Activated naive CD8-positive, alpha-beta T cell treated with anti-CD3 and anti-CD28 coated beads, Interleukin-2, amount 10 ng/mL, durations not matched to agents 7 days and 5 days (primary cell): ENCODE measurements at regions not wholly inside any gene's neighbourhood (a gene's known extent, or its start where the extent isn't known, plus 50 kb on each side); places are given as distances from the start of the nearest gene placed in this dataset.

Source experiments
- ATAC-seq: fragments of 150-1000 bp; cut with Tn5 transposase; one replicate; pipeline ENCODE4 v1.10.0; 2021; ENCODE audit warnings: low read depth, moderate library complexity
- POLR2A ChIA-PET: fragments of 350-600 bp; sonication (Branson Sonifier 250); formaldehyde crosslinking; loops from one replicate; lab custom pipeline; 2021; ENCODE audit warnings: antibody characterized with exemption; lab: Charles Lee
- DNase-seq: peaks from one replicate; pipeline ENCODE4 v3.0.0; 2021
- H3K27ac Mint-ChIP-seq: one replicate; pipeline ENCODE4 v1.8.0; 2022; ENCODE audit warnings: mild to moderate bottlenecking, mixed read lengths
- H3K27me3 Mint-ChIP-seq: one replicate; pipeline ENCODE4 v1.8.0; 2022; ENCODE audit warnings: mild to moderate bottlenecking, moderate library complexity, mixed read lengths
- H3K36me3 Mint-ChIP-seq: one replicate; pipeline ENCODE4 v1.8.0; 2021; ENCODE audit warnings: mild to moderate bottlenecking, mixed read lengths
- H3K4me1 Mint-ChIP-seq: one replicate; pipeline ENCODE4 v1.8.0; 2021; ENCODE audit warnings: mixed read lengths
- H3K4me3 Mint-ChIP-seq: one replicate; pipeline ENCODE4 v1.8.0; 2022; ENCODE audit warnings: mild to moderate bottlenecking, moderate library complexity, mixed read lengths
- H3K9me3 Mint-ChIP-seq: one replicate; pipeline ENCODE4 v1.8.0; 2021; ENCODE audit warnings: mixed read lengths

GRCh38 chr3:162810776-162811175 is 1314.2 kb downstream of the OTOL1 start:
- Mint-ChIP-seq H3K4me1 (no peaks in the 10 kb centered on the region), H3K9me3 (no peaks in the 10 kb centered on the region), H3K27me3 (no peaks in the 10 kb centered on the region), H3K36me3 (no peaks in the 10 kb centered on the region), H3K27ac (no peak overlapping the region), H3K4me3 (no peak overlapping the region)
- POLR2A ChIA-PET, result no interaction called here
- DNase-seq (no peak), ATAC-seq (no peak)

- Mint-ChIP-seq H3K27me3 (no peaks in the 10 kb centered on the region), H3K9me3 (no peaks in the 10 kb centered on the region)
Measured at GRCh38 chr3:162842549-162843216, 1346.1 kb downstream of the OTOL1 start.

GRCh38 chr3:162845918-162846317 is 1349.3 kb downstream of the OTOL1 start:
- H3K36me3 Mint-ChIP-seq, result no peaks in the 10 kb centered on the region
- H3K9me3 Mint-ChIP-seq, result peaks cover 1% of the 10 kb centered on the region
- H3K27ac Mint-ChIP-seq, result no peak overlapping the region
- POLR2A ChIA-PET, result no interaction called here
- no peak for DNase-seq
- no peak overlapping the region for H3K4me3 Mint-ChIP-seq
- H3K4me1 Mint-ChIP-seq, result no peaks in the 10 kb centered on the region
- H3K27me3 Mint-ChIP-seq, result no peaks in the 10 kb centered on the region
- no peak for ATAC-seq

More at GRCh38 chr3:162842549-162843216, 1346.1 kb downstream of the OTOL1 start:
- DNase-seq, result no peak
- Mint-ChIP-seq H3K27ac (no peak overlapping the region), H3K4me3 (no peak overlapping the region), H3K4me1 (no peaks in the 10 kb centered on the region), H3K36me3 (no peaks in the 10 kb centered on the region)
- POLR2A ChIA-PET, result no interaction called here
- no peak for ATAC-seq

- no peaks in the 10 kb centered on the region for H3K4me1 Mint-ChIP-seq
- H3K9me3 Mint-ChIP-seq, result peaks cover 2% of the 10 kb centered on the region
- ATAC-seq, result no peak
- no peak overlapping the region for H3K4me3 Mint-ChIP-seq
- POLR2A ChIA-PET, result no interaction called here
- H3K36me3 Mint-ChIP-seq, result no peaks in the 10 kb centered on the region
- no peaks in the 10 kb centered on the region for H3K27me3 Mint-ChIP-seq
- no peak overlapping the region for H3K27ac Mint-ChIP-seq
- DNase-seq, result no peak
Measured at GRCh38 chr3:162847511-162847910, 1350.9 kb downstream of the OTOL1 start.

GRCh38 chr3:162863579-162863978 is 1367.0 kb downstream of the OTOL1 start:
- Mint-ChIP-seq H3K4me1 (no peaks in the 10 kb centered on the region), H3K9me3 (no peaks in the 10 kb centered on the region), H3K4me3 (no peak overlapping the region), H3K27me3 (no peaks in the 10 kb centered on the region), H3K27ac (no peak overlapping the region), H3K36me3 (no peaks in the 10 kb centered on the region)
- DNase-seq, result no peak
- no peak for ATAC-seq
- POLR2A ChIA-PET, result no interaction called here

- Mint-ChIP-seq H3K4me3 (no peak overlapping the region), H3K9me3 (peaks cover 3% of the 10 kb centered on the region), H3K27me3 (no peaks in the 10 kb centered on the region), H3K4me1 (no peaks in the 10 kb centered on the region), H3K27ac (no peak overlapping the region), H3K36me3 (no peaks in the 10 kb centered on the region)
- no peak for DNase-seq
- POLR2A ChIA-PET, result no interaction called here
- ATAC-seq, result no peak
Measured at GRCh38 chr3:162865466-162865865, 1368.9 kb downstream of the OTOL1 start.

GRCh38 chr3:162879021-162879562 is 1382.5 kb downstream of the OTOL1 start:
- Mint-ChIP-seq H3K9me3 (no peaks in the 10 kb centered on the region), H3K4me1 (no peaks in the 10 kb centered on the region), H3K36me3 (no peaks in the 10 kb centered on the region), H3K27ac (no peak overlapping the region), H3K4me3 (no peak overlapping the region), H3K27me3 (no peaks in the 10 kb centered on the region)
- DNase-seq (no peak), ATAC-seq (no peak)
- POLR2A ChIA-PET, result no interaction called here

GRCh38 chr3:162884373-162884772 is 1387.8 kb downstream of the OTOL1 start:
- Mint-ChIP-seq H3K9me3 (no peaks in the 10 kb centered on the region), H3K27me3 (no peaks in the 10 kb centered on the region), H3K36me3 (no peaks in the 10 kb centered on the region), H3K4me3 (no peak overlapping the region), H3K4me1 (no peaks in the 10 kb centered on the region), H3K27ac (no peak overlapping the region)
- DNase-seq (no peak), ATAC-seq (no peak)
- POLR2A ChIA-PET, result no interaction called here

- H3K27ac Mint-ChIP-seq, result no peak overlapping the region
- H3K4me3 Mint-ChIP-seq, result no peak overlapping the region
- no peaks in the 10 kb centered on the region for H3K4me1 Mint-ChIP-seq
- no peaks in the 10 kb centered on the region for H3K36me3 Mint-ChIP-seq
- ATAC-seq, result no peak
- peaks cover 5% of the 10 kb centered on the region for H3K9me3 Mint-ChIP-seq
- no peaks in the 10 kb centered on the region for H3K27me3 Mint-ChIP-seq
- POLR2A ChIA-PET, result no interaction called here
- no peak for DNase-seq
Measured at GRCh38 chr3:162892921-162893793, 1396.5 kb downstream of the OTOL1 start.

- DNase-seq, result no peak
- POLR2A ChIA-PET, result no interaction called here
- no peaks in the 10 kb centered on the region for H3K36me3 Mint-ChIP-seq
- no peak overlapping the region for H3K4me3 Mint-ChIP-seq
- H3K27ac Mint-ChIP-seq, result no peak overlapping the region
- H3K4me1 Mint-ChIP-seq, result no peaks in the 10 kb centered on the region
- H3K27me3 Mint-ChIP-seq, result no peaks in the 10 kb centered on the region
- H3K9me3 Mint-ChIP-seq, result peaks cover 5% of the 10 kb centered on the region
- no peak for ATAC-seq
Measured at GRCh38 chr3:162897291-162897690, 1400.7 kb downstream of the OTOL1 start.

- POLR2A ChIA-PET, result no interaction called here
- no peaks in the 10 kb centered on the region for H3K27me3 Mint-ChIP-seq
- H3K27ac Mint-ChIP-seq, result no peak overlapping the region
- H3K4me1 Mint-ChIP-seq, result no peaks in the 10 kb centered on the region
- H3K4me3 Mint-ChIP-seq, result no peak overlapping the region
- DNase-seq (no peak), ATAC-seq (no peak)
- H3K36me3 Mint-ChIP-seq, result no peaks in the 10 kb centered on the region
- no peaks in the 10 kb centered on the region for H3K9me3 Mint-ChIP-seq
Measured at GRCh38 chr3:162932503-162932902, 1435.9 kb downstream of the OTOL1 start.

GRCh38 chr3:162933656-162934055 is 1437.0 kb downstream of the OTOL1 start:
- Mint-ChIP-seq H3K9me3 (no peaks in the 10 kb centered on the region), H3K4me1 (no peaks in the 10 kb centered on the region), H3K27ac (no peak overlapping the region), H3K4me3 (no peak overlapping the region), H3K36me3 (no peaks in the 10 kb centered on the region), H3K27me3 (no peaks in the 10 kb centered on the region)
- DNase-seq, result no peak
- POLR2A ChIA-PET, result no interaction called here
- no peak for ATAC-seq

GRCh38 chr3:162936706-162937105 is 1440.1 kb downstream of the OTOL1 start:
- H3K4me3 Mint-ChIP-seq, result no peak overlapping the region
- no peaks in the 10 kb centered on the region for H3K27me3 Mint-ChIP-seq
- no peaks in the 10 kb centered on the region for H3K36me3 Mint-ChIP-seq
- ATAC-seq (no peak), DNase-seq (no peak)
- POLR2A ChIA-PET, result no interaction called here
- H3K9me3 Mint-ChIP-seq, result no peaks in the 10 kb centered on the region
- H3K4me1 Mint-ChIP-seq, result no peaks in the 10 kb centered on the region
- no peak overlapping the region for H3K27ac Mint-ChIP-seq

- POLR2A ChIA-PET, result no interaction called here
- Mint-ChIP-seq H3K27me3 (no peaks in the 10 kb centered on the region), H3K4me3 (no peak overlapping the region), H3K9me3 (no peaks in the 10 kb centered on the region), H3K4me1 (no peaks in the 10 kb centered on the region), H3K27ac (no peak overlapping the region), H3K36me3 (no peaks in the 10 kb centered on the region)
- DNase-seq (no peak), ATAC-seq (no peak)
Measured at GRCh38 chr3:162938083-162938482, 1441.5 kb downstream of the OTOL1 start.
